ENCODE measurements at regions not wholly inside any gene's neighbourhood (a gene's known extent, or its start where the extent isn't known, plus 50 kb on each side); places are given as distances from the start of the nearest gene placed in this dataset.

GRCh38 chr18:6659963-6660725 lies 69.4 kb upstream of the ARHGAP28 start:
- TF ChIP-seq CTCF (CRISPR knock-in tag; IDR thresholded peaks at IDR 0.05) (no peak), SP2 (CRISPR knock-in tag; IDR thresholded peaks at IDR 0.05) (no peak), ZBTB8A (CRISPR knock-in tag; IDR thresholded peaks at IDR 0.05; ENCODE audit: borderline replicate concordance, low read depth) (no peak), MAX (IDR thresholded peaks at IDR 0.05) (no peak), POLR2A (IDR thresholded peaks at IDR 0.05; ENCODE audit: insufficient read depth in 1 of 2, low read depth in 2 of 2, low read length in 2 of 2) (no peak), ZNF160 (CRISPR knock-in tag; IDR thresholded peaks at IDR 0.05) (no peak), KIAA2018 (CRISPR knock-in tag; IDR thresholded peaks at IDR 0.05; ENCODE audit: borderline replicate concordance) (no peak)
